ENCODE measurements at regions not wholly inside any gene's neighbourhood (a gene's known extent, or its start where the extent isn't known, plus 50 kb on each side); places are given as distances from the start of the nearest gene placed in this dataset.

DNA sequence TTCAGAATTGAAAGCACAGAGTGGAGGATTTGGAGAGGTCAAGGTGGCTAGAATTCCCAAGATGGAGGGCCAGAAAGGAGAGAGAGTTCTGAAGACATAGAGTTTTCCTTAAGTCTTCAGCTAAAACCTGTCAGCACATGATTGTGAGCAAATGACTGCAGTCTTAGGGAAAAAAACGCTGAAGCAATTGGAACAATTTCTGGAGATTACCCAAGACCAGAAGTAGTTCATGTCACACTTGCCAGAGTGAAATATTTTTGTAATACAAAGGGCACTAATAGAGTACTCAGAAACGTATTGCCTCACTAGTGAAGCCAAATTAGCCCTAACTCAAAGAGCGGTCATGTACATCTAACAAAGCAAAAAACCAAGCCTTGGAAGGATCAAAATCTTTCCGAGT lies 541.3 kb upstream of the MARCKS start:
- H3K4me2 ChIP-seq = no peak overlapping the region
- H3K36me3 ChIP-seq (ENCODE audit: insufficient read depth) = no peaks in the 10 kb centered on the region; the same call in 1 of the 2 replicates
- no peak for DNase-seq (ENCODE audit: low spot score)
- no peaks in the 10 kb centered on the region for H3K4me1 ChIP-seq (ENCODE audit: insufficient read depth)
- no peaks in the 10 kb centered on the region for H3K79me2 ChIP-seq (replicated peaks; ENCODE audit: insufficient read depth)
- H3F3A ChIP-seq (replicated peaks; ENCODE audit: low read depth) = no peaks in the 10 kb centered on the region
- TF ChIP-seq, protein P1, sequence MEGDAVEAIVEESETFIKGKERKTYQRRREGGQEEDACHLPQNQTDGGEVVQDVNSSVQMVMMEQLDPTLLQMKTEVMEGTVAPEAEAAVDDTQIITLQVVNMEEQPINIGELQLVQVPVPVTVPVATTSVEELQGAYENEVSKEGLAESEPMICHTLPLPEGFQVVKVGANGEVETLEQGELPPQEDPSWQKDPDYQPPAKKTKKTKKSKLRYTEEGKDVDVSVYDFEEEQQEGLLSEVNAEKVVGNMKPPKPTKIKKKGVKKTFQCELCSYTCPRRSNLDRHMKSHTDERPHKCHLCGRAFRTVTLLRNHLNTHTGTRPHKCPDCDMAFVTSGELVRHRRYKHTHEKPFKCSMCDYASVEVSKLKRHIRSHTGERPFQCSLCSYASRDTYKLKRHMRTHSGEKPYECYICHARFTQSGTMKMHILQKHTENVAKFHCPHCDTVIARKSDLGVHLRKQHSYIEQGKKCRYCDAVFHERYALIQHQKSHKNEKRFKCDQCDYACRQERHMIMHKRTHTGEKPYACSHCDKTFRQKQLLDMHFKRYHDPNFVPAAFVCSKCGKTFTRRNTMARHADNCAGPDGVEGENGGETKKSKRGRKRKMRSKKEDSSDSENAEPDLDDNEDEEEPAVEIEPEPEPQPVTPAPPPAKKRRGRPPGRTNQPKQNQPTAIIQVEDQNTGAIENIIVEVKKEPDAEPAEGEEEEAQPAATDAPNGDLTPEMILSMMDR (conservative IDR thresholded peaks at IDR 0.05; ENCODE audit: low read depth in 2 of 2) = no peak
- TF ChIP-seq, protein P2, sequence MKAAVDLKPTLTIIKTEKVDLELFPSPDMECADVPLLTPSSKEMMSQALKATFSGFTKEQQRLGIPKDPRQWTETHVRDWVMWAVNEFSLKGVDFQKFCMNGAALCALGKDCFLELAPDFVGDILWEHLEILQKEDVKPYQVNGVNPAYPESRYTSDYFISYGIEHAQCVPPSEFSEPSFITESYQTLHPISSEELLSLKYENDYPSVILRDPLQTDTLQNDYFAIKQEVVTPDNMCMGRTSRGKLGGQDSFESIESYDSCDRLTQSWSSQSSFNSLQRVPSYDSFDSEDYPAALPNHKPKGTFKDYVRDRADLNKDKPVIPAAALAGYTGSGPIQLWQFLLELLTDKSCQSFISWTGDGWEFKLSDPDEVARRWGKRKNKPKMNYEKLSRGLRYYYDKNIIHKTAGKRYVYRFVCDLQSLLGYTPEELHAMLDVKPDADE (IDR thresholded peaks at IDR 0.05) = no peak
- H3K27ac ChIP-seq (ENCODE audit: low read depth) = no peak overlapping the region
- H4K20me1 ChIP-seq (replicated peaks; ENCODE audit: insufficient read depth) = no peaks in the 10 kb centered on the region
- no peaks in the 10 kb centered on the region for H3K36me3 Mint-ChIP-seq (ENCODE audit: low read depth)
- no peaks in the 10 kb centered on the region for H3K4me1 Mint-ChIP-seq
- H3K27me3 ChIP-seq (ENCODE audit: insufficient read depth) = no peaks in the 10 kb centered on the region
- no peaks in the 10 kb centered on the region for H3K9me2 ChIP-seq (ENCODE audit: insufficient read depth)
- no peak overlapping the region for H3K4me3 Mint-ChIP-seq
- no peaks in the 10 kb centered on the region for H3K9me3 Mint-ChIP-seq
- H2AFZ ChIP-seq = peak overlapping the region; percentile 25; the same call in 1 of the 2 replicates
- no peaks in the 10 kb centered on the region for H3K27me3 Mint-ChIP-seq (ENCODE audit: insufficient read depth, low read depth, poor library complexity)
- ATAC-seq = no peak
- no peak overlapping the region for H3K4me3 ChIP-seq
- no peak overlapping the region for H3K27ac Mint-ChIP-seq

- Histone ChIP-seq H3F3A (replicated peaks; ENCODE audit: low read depth) (no peaks in the 10 kb centered on the region), H3K4me2 (no peak overlapping the region), H4K20me1 (replicated peaks; ENCODE audit: insufficient read depth) (no peaks in the 10 kb centered on the region), H3K27me3 (ENCODE audit: insufficient read depth) (no peaks in the 10 kb centered on the region), H3K27ac (ENCODE audit: low read depth) (no peak overlapping the region), H3K79me2 (replicated peaks; ENCODE audit: insufficient read depth) (no peaks in the 10 kb centered on the region), H3K4me1 (ENCODE audit: insufficient read depth) (no peaks in the 10 kb centered on the region), H2AFZ (no peak overlapping the region), H3K9me2 (ENCODE audit: insufficient read depth) (no peaks in the 10 kb centered on the region), H3K4me3 (no peak overlapping the region), H3K36me3 (ENCODE audit: insufficient read depth) (no peaks in the 10 kb centered on the region; the same call in 1 of the 2 replicates)
- no peak for TF ChIP-seq EZH2 (IDR thresholded peaks at IDR 0.05; ENCODE audit: low read depth, unreplicated experiment)
- TF ChIP-seq CREB1 (CRISPR knock-in tag; IDR thresholded peaks at IDR 0.05; ENCODE audit: low read depth) = no peak
- TF ChIP-seq, protein P2 (IDR thresholded peaks at IDR 0.05) = no peak
- TF ChIP-seq, protein P3, sequence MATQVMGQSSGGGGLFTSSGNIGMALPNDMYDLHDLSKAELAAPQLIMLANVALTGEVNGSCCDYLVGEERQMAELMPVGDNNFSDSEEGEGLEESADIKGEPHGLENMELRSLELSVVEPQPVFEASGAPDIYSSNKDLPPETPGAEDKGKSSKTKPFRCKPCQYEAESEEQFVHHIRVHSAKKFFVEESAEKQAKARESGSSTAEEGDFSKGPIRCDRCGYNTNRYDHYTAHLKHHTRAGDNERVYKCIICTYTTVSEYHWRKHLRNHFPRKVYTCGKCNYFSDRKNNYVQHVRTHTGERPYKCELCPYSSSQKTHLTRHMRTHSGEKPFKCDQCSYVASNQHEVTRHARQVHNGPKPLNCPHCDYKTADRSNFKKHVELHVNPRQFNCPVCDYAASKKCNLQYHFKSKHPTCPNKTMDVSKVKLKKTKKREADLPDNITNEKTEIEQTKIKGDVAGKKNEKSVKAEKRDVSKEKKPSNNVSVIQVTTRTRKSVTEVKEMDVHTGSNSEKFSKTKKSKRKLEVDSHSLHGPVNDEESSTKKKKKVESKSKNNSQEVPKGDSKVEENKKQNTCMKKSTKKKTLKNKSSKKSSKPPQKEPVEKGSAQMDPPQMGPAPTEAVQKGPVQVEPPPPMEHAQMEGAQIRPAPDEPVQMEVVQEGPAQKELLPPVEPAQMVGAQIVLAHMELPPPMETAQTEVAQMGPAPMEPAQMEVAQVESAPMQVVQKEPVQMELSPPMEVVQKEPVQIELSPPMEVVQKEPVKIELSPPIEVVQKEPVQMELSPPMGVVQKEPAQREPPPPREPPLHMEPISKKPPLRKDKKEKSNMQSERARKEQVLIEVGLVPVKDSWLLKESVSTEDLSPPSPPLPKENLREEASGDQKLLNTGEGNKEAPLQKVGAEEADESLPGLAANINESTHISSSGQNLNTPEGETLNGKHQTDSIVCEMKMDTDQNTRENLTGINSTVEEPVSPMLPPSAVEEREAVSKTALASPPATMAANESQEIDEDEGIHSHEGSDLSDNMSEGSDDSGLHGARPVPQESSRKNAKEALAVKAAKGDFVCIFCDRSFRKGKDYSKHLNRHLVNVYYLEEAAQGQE (IDR thresholded peaks at IDR 0.05; ENCODE audit: unreplicated experiment) = no peak
- no peaks in the 10 kb centered on the region for H3K27me3 Mint-ChIP-seq (ENCODE audit: insufficient read depth, low read depth, poor library complexity)
- no peaks in the 10 kb centered on the region for H3K36me3 Mint-ChIP-seq (ENCODE audit: low read depth)
- no peaks in the 10 kb centered on the region for H3K9me3 Mint-ChIP-seq
- H3K4me3 Mint-ChIP-seq = no peak overlapping the region
- ATAC-seq (no peak), DNase-seq (ENCODE audit: low spot score) (no peak)
- H3K27ac Mint-ChIP-seq = no peak overlapping the region
- no peaks in the 10 kb centered on the region for H3K4me1 Mint-ChIP-seq
Observed at GRCh38 chr6:113317442-113317841, 539.7 kb upstream of the MARCKS start.
